WTC11 (cell line): ENCODE measurements at regions not wholly inside any gene's neighbourhood (a gene's known extent, or its start where the extent isn't known, plus 50 kb on each side); places are given as distances from the start of the nearest gene placed in this dataset.

Experiments used
- ATAC-seq: fragments of 200-7000 bp; cut with Tn5 transposase; 2 replicates; pipeline ENCODE4 v1.10.0; 2021; ENCODE audit warnings: mild to moderate bottlenecking, moderate library complexity
- CTCF ChIA-PET: fragments of 300-600 bp; sonication (Branson Sonifier 250); formaldehyde crosslinking; loops from one replicate; lab custom pipeline; 2021; ENCODE audit warnings: antibody characterized with exemption; lab: Charles Lee
- POLR2A ChIA-PET: fragments of 350-600 bp; sonication (Branson Sonifier 250); formaldehyde crosslinking; loops from one replicate; lab custom pipeline; 2021; ENCODE audit warnings: antibody characterized with exemption; lab: Charles Lee
- DNase-seq: peaks from one replicate; pipeline ENCODE4 v3.0.0; 2021; ENCODE audit warnings: low spot score
- H3K27ac Mint-ChIP-seq: 2 replicates; pipeline ENCODE4 v1.8.0; 2021; ENCODE audit warnings: mixed read lengths
- H3K27me3 Mint-ChIP-seq: 2 replicates; pipeline ENCODE4 v1.8.0; 2021; ENCODE audit warnings: low read depth, mild to moderate bottlenecking, moderate library complexity, mixed read lengths
- H3K36me3 Mint-ChIP-seq: 2 replicates; pipeline ENCODE4 v1.8.0; 2021; ENCODE audit warnings: mixed read lengths
- H3K4me1 Mint-ChIP-seq: 2 replicates; pipeline ENCODE4 v1.8.0; 2022; ENCODE audit warnings: mixed read lengths
- H3K4me3 Mint-ChIP-seq: 2 replicates; pipeline ENCODE4 v1.8.0; 2021; ENCODE audit warnings: mild to moderate bottlenecking, moderate library complexity, mixed read lengths
- H3K9me3 Mint-ChIP-seq: 2 replicates; pipeline ENCODE4 v1.8.0; 2021; ENCODE audit warnings: mixed read lengths
- AR ChIP-seq: fragments of 250-450 bp; sonication (Bioruptor Pico); IDR thresholded peaks from 2 replicates; pipeline ENCODE4 v1.9.0; 2021; ENCODE audit warnings: mild to moderate bottlenecking
- ATF6 ChIP-seq: sonication (generic); formaldehyde crosslinking; IDR thresholded peaks from 2 replicates; pipeline ENCODE4 v1.8.1; 2023; ENCODE audit warnings: mild to moderate bottlenecking, missing genetic modification reagents
- FOXP4 ChIP-seq: sonication (generic); formaldehyde crosslinking; IDR thresholded peaks from 2 replicates; pipeline ENCODE4 v1.8.0; 2022; ENCODE audit warnings: mild to moderate bottlenecking, missing genetic modification reagents
- GRHL2 ChIP-seq: fragments of 250-450 bp; sonication (Bioruptor Pico); IDR thresholded peaks from 2 replicates; pipeline ENCODE4 v1.8.0; 2022; ENCODE audit warnings: mild to moderate bottlenecking, moderate library complexity; ENCODE audit not compliant: insufficient replicate concordance, severe bottlenecking
- NFE2L1 ChIP-seq: sonication (generic); formaldehyde crosslinking; IDR thresholded peaks from 2 replicates; pipeline ENCODE4 v1.8.1; 2023; ENCODE audit warnings: missing genetic modification reagents
- PREB ChIP-seq: sonication (generic); formaldehyde crosslinking; IDR thresholded peaks from 2 replicates; pipeline ENCODE4 v1.8.1; 2022; ENCODE audit warnings: mild to moderate bottlenecking, missing genetic modification reagents, moderate library complexity, borderline replicate concordance
- STAT6 ChIP-seq: sonication (generic); formaldehyde crosslinking; conservative IDR thresholded peaks from 2 replicates; pipeline ENCODE4 v1.8.1; 2023; ENCODE audit warnings: mild to moderate bottlenecking, low read depth, missing genetic modification reagents, moderate library complexity
- USF2 ChIP-seq: sonication (generic); formaldehyde crosslinking; IDR thresholded peaks from 2 replicates; pipeline ENCODE4 v1.8.1; 2023; ENCODE audit warnings: mild to moderate bottlenecking, missing genetic modification reagents, moderate library complexity
- ZBTB21 ChIP-seq: sonication (generic); formaldehyde crosslinking; IDR thresholded peaks from 2 replicates; pipeline ENCODE4 v1.8.1; 2023; ENCODE audit warnings: mild to moderate bottlenecking, missing genetic modification reagents, borderline replicate concordance
- ZBTB43 ChIP-seq: sonication (generic); formaldehyde crosslinking; IDR thresholded peaks from 2 replicates; pipeline ENCODE4 v1.8.1; 2023; ENCODE audit warnings: mild to moderate bottlenecking, missing genetic modification reagents

GRCh38 chr2:53512071-53512826 lies 255.4 kb upstream of the CHAC2 start (continued):
- TF ChIP-seq FOXP4 (CRISPR knock-in tag) (no peak), ATF6 (no peak), ZBTB43 (no peak)
- TF ChIP-seq, all 79 proteins: peak for 0

GRCh38 chr2:53511549-53511948 lies 256.1 kb upstream of the CHAC2 start:
- H3K36me3 Mint-ChIP-seq = peaks cover 4% of the 10 kb centered on the region
- TF ChIP-seq AR (CRISPR knock-in tag) = no peak
- no peak for TF ChIP-seq STAT6 (CRISPR knock-in tag)
- TF ChIP-seq ZBTB21 (CRISPR knock-in tag) = no peak
- no peak for TF ChIP-seq NFE2L1 (CRISPR knock-in tag)
- no peak for TF ChIP-seq PREB (CRISPR knock-in tag)
- no peak for TF ChIP-seq GRHL2 (CRISPR knock-in tag)
- TF ChIP-seq USF2 = no peak
- no peaks in the 10 kb centered on the region for H3K27me3 Mint-ChIP-seq
- peaks cover 5% of the 10 kb centered on the region for H3K9me3 Mint-ChIP-seq
- POLR2A ChIA-PET = no interaction called here
- H3K4me3 Mint-ChIP-seq = no peak overlapping the region
- ATAC-seq = no peak
- no peak overlapping the region for H3K27ac Mint-ChIP-seq
- H3K4me1 Mint-ChIP-seq = peaks cover 23% of the 10 kb centered on the region
- CTCF ChIA-PET = no interaction called here
- no peak for DNase-seq
